ENCODE measurements at regions not wholly inside any gene's neighbourhood (a gene's known extent, or its start where the extent isn't known, plus 50 kb on each side); places are given as distances from the start of the nearest gene placed in this dataset.

DNA sequence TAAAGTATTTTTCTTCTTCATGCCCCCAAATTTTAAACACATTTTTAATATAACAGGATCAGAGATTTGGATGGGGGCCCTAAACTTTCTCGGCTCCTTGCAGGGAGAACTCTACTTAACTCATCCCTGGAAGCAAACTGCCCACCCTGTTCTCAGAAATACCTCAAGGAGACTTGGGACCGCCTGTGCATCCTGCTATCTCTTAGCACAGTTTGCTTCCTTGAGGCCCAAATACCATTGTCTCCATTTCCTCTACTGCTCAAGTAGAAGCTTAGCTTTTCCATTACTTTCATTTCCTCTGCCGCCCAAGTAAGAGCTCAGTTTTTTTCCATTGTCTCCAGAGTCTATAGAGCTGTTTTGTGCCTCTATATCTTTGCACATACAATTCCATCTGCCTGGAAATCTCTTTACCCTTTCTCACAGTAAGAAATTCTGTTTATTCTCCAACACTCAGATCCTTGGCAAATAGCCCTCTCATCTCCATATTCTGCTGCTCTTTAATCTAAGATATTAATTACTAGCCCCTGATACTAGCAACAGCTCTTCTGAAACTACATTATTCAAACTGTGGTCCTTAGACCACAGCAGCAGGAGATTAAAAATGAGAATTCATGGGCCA is 137.8 kb downstream of the CEMIP2 start:
- TF ChIP-seq ESRRG (CRISPR knock-in tag; IDR thresholded peaks at IDR 0.05) (no peak), ZNF8 (CRISPR knock-in tag; IDR thresholded peaks at IDR 0.05) (no peak), RARB (CRISPR knock-in tag; IDR thresholded peaks at IDR 0.05) (no peak), ARNTL (CRISPR knock-in tag; IDR thresholded peaks at IDR 0.05; ENCODE audit: borderline replicate concordance, low read depth) (no peak), TCF4 (CRISPR knock-in tag; IDR thresholded peaks at IDR 0.05; ENCODE audit: borderline replicate concordance) (no peak), ZFP3 (CRISPR knock-in tag; IDR thresholded peaks at IDR 0.05) (no peak)
- TF ChIP-seq, protein P1, sequence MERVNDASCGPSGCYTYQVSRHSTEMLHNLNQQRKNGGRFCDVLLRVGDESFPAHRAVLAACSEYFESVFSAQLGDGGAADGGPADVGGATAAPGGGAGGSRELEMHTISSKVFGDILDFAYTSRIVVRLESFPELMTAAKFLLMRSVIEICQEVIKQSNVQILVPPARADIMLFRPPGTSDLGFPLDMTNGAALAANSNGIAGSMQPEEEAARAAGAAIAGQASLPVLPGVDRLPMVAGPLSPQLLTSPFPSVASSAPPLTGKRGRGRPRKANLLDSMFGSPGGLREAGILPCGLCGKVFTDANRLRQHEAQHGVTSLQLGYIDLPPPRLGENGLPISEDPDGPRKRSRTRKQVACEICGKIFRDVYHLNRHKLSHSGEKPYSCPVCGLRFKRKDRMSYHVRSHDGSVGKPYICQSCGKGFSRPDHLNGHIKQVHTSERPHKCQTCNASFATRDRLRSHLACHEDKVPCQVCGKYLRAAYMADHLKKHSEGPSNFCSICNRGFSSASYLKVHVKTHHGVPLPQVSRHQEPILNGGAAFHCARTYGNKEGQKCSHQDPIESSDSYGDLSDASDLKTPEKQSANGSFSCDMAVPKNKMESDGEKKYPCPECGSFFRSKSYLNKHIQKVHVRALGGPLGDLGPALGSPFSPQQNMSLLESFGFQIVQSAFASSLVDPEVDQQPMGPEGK (CRISPR knock-in tag; IDR thresholded peaks at IDR 0.05; ENCODE audit: borderline replicate concordance), result no peak
- TF ChIP-seq, protein P2, sequence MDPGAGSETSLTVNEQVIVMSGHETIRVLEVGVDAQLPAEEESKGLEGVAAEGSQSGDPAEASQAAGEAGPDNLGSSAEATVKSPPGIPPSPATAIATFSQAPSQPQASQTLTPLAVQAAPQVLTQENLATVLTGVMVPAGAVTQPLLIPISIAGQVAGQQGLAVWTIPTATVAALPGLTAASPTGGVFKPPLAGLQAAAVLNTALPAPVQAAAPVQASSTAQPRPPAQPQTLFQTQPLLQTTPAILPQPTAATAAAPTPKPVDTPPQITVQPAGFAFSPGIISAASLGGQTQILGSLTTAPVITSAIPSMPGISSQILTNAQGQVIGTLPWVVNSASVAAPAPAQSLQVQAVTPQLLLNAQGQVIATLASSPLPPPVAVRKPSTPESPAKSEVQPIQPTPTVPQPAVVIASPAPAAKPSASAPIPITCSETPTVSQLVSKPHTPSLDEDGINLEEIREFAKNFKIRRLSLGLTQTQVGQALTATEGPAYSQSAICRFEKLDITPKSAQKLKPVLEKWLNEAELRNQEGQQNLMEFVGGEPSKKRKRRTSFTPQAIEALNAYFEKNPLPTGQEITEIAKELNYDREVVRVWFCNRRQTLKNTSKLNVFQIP (CRISPR knock-in tag; IDR thresholded peaks at IDR 0.05; ENCODE audit: borderline replicate concordance, low read depth), result no peak
- TF ChIP-seq, protein P3, sequence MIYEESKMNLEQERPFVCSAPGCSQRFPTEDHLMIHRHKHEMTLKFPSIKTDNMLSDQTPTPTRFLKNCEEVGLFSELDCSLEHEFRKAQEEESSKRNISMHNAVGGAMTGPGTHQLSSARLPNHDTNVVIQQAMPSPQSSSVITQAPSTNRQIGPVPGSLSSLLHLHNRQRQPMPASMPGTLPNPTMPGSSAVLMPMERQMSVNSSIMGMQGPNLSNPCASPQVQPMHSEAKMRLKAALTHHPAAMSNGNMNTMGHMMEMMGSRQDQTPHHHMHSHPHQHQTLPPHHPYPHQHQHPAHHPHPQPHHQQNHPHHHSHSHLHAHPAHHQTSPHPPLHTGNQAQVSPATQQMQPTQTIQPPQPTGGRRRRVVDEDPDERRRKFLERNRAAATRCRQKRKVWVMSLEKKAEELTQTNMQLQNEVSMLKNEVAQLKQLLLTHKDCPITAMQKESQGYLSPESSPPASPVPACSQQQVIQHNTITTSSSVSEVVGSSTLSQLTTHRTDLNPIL (CRISPR knock-in tag; IDR thresholded peaks at IDR 0.05; ENCODE audit: low read depth), result no peak
- TF ChIP-seq, protein P4, sequence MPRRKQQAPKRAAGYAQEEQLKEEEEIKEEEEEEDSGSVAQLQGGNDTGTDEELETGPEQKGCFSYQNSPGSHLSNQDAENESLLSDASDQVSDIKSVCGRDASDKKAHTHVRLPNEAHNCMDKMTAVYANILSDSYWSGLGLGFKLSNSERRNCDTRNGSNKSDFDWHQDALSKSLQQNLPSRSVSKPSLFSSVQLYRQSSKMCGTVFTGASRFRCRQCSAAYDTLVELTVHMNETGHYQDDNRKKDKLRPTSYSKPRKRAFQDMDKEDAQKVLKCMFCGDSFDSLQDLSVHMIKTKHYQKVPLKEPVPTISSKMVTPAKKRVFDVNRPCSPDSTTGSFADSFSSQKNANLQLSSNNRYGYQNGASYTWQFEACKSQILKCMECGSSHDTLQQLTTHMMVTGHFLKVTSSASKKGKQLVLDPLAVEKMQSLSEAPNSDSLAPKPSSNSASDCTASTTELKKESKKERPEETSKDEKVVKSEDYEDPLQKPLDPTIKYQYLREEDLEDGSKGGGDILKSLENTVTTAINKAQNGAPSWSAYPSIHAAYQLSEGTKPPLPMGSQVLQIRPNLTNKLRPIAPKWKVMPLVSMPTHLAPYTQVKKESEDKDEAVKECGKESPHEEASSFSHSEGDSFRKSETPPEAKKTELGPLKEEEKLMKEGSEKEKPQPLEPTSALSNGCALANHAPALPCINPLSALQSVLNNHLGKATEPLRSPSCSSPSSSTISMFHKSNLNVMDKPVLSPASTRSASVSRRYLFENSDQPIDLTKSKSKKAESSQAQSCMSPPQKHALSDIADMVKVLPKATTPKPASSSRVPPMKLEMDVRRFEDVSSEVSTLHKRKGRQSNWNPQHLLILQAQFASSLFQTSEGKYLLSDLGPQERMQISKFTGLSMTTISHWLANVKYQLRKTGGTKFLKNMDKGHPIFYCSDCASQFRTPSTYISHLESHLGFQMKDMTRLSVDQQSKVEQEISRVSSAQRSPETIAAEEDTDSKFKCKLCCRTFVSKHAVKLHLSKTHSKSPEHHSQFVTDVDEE (CRISPR knock-in tag; IDR thresholded peaks at IDR 0.05), result no peak
